H1 (cell line): ENCODE measurements at regions not wholly inside any gene's neighbourhood (a gene's known extent, or its start where the extent isn't known, plus 50 kb on each side); places are given as distances from the start of the nearest gene placed in this dataset.

Experiments used
- CTCF ChIA-PET: fragments of 300-600 bp; sonication (Branson Sonifier 250); formaldehyde crosslinking; loops from one replicate; lab custom pipeline; 2021; ENCODE audit not compliant: partially characterized antibody; lab: Charles Lee
- POLR2A ChIA-PET: fragments of 300-600 bp; sonication (Branson Sonifier 250); formaldehyde crosslinking; loops from one replicate; lab custom pipeline; 2021; ENCODE audit warnings: inconsistent platforms; ENCODE audit not compliant: partially characterized antibody; lab: Charles Lee
- DNase-seq, 2 experiments: peaks; one replicate each; pipeline versions ENCODE4 v3.0.0 to v3.0.0-alpha.2; 2010 to 2022; ENCODE audit warnings: low spot score in 2 of 2, low read depth in 1 of 2, mixed read lengths in 1 of 2
- FAIRE-seq: peaks from 2 replicates; lab custom pipeline; 2011; peaks lifted over from hg19 to GRCh38; lab: Jason Lieb, UNC
- H2AFZ ChIP-seq: 2 replicates; pipeline ENCODE4 v1.8.1; 2012; ENCODE audit warnings: low read length, inconsistent platforms
- H2AK5ac ChIP-seq: 2 replicates; pipeline ENCODE4 v1.6.1; 2013; ENCODE audit warnings: low read depth, low read length
- H2BK120ac ChIP-seq: replicated peaks from 2 replicates; pipeline ENCODE3; 2013; ENCODE audit warnings: low read depth, low read length, inconsistent platforms
- H2BK12ac ChIP-seq: 2 replicates; pipeline ENCODE4 v1.6.1; 2013; ENCODE audit warnings: low read depth, low read length
- H2BK15ac ChIP-seq: 2 replicates; pipeline ENCODE4 v1.6.1; 2013; ENCODE audit warnings: low read length
- H2BK20ac ChIP-seq: 2 replicates; pipeline ENCODE4 v1.6.1; 2013; ENCODE audit warnings: low read length
- H2BK5ac ChIP-seq: 2 replicates; pipeline ENCODE4 v1.6.1; 2013; ENCODE audit warnings: low read depth, low read length
- H3K14ac ChIP-seq: 2 replicates; pipeline ENCODE4 v1.6.1; 2013; ENCODE audit warnings: inconsistent platforms; ENCODE audit not compliant: insufficient read length
- H3K18ac ChIP-seq: 2 replicates; pipeline ENCODE4 v1.6.1; 2013; ENCODE audit warnings: low read length; ENCODE audit errors: extremely low read depth
- H3K23ac ChIP-seq: 2 replicates; pipeline ENCODE4 v1.6.1; 2013; ENCODE audit warnings: inconsistent platforms; ENCODE audit not compliant: insufficient read length
- H3K23me2 ChIP-seq: 2 replicates; pipeline ENCODE4 v1.6.1; 2013; ENCODE audit warnings: low read depth, low read length
- H3K27ac ChIP-seq: 2 replicates; pipeline ENCODE4 v1.6.1; 2011; ENCODE audit warnings: low read depth, low read length, inconsistent platforms
- H3K27me3 ChIP-seq, 4 experiments: replicated peaks in 1 of 4; 1 replicate in 1 of 4; 2 replicates in 3 of 4; pipeline versions ENCODE4 v1.6.1 to v1.8.1; 2011 to 2013; ENCODE audit warnings: low read length in 3 of 4, mild to moderate bottlenecking in 3 of 4, inconsistent platforms in 2 of 4, mixed read lengths in 2 of 4, moderate library complexity in 1 of 4; ENCODE audit not compliant: control insufficient read depth in 3 of 4, insufficient read depth in 3 of 4; ENCODE audit errors: extremely low read depth in 1 of 4
- H3K36me3 ChIP-seq, 4 experiments: 2 replicates each; pipeline versions ENCODE4 v1.6.1 to v1.8.1; 2011 to 2013; ENCODE audit warnings: mild to moderate bottlenecking in 4 of 4, low read length in 3 of 4, moderate library complexity in 2 of 4, control low read depth in 1 of 4, inconsistent platforms in 1 of 4; ENCODE audit not compliant: insufficient read depth in 4 of 4, control insufficient read depth in 2 of 4
- H3K4ac ChIP-seq: replicated peaks from 2 replicates; pipeline ENCODE3; 2013; ENCODE audit warnings: low read length, low read depth, mixed read lengths, inconsistent platforms; ENCODE audit not compliant: insufficient read length
- H3K4me1 ChIP-seq, 4 experiments: replicated peaks in 1 of 4; 1 replicate in 1 of 4; 2 replicates in 3 of 4; pipeline versions ENCODE4 v1.6.1 to v1.8.1; 2011 to 2013; ENCODE audit warnings: low read length in 3 of 4, inconsistent platforms in 2 of 4, mixed read lengths in 1 of 4; ENCODE audit not compliant: insufficient read depth in 4 of 4, control insufficient read depth in 3 of 4
- H3K4me2 ChIP-seq, 2 experiments: 2 replicates each; pipeline versions ENCODE4 v1.6.1 to v1.8.1; 2011 to 2013; ENCODE audit warnings: low read depth in 2 of 2, low read length in 2 of 2, control low read depth in 1 of 2, inconsistent platforms in 1 of 2, mild to moderate bottlenecking in 1 of 2; ENCODE audit not compliant: insufficient read depth in 1 of 2
- H3K4me3 ChIP-seq, 4 experiments: fragments of 200-600, 300-600 bp in 1 of 4; sonication (generic), shearing (Covaris generic), sonication (Bioruptor Twin) in 1 of 4; 2 replicates each; pipeline versions ENCODE4 v1.5.1 to v1.8.1; 2011 to 2016; ENCODE audit warnings: low read length in 4 of 4, low read depth in 3 of 4, control low read depth in 2 of 4, inconsistent platforms in 2 of 4, mild to moderate bottlenecking in 2 of 4, mixed read lengths in 1 of 4, moderate library complexity in 1 of 4; ENCODE audit not compliant: insufficient read depth in 2 of 4; ENCODE audit errors: extremely low read depth in 1 of 4
- H3K56ac ChIP-seq: replicated peaks from 2 replicates; pipeline ENCODE3; 2013; ENCODE audit warnings: low read depth, mild to moderate bottlenecking, mixed read lengths, low read length, inconsistent platforms; ENCODE audit not compliant: insufficient read length
- H3K79me1 ChIP-seq: 2 replicates; pipeline ENCODE4 v1.6.1; 2013; ENCODE audit warnings: low read depth, low read length, control low read depth
- H3K79me2 ChIP-seq, 2 experiments: 2 replicates each; pipeline versions ENCODE4 v1.6.1 to v1.8.1; 2012 to 2013; ENCODE audit warnings: low read length in 2 of 2, mild to moderate bottlenecking in 2 of 2, inconsistent platforms in 1 of 2; ENCODE audit not compliant: insufficient read depth in 2 of 2, control insufficient read depth in 1 of 2
- H3K9ac ChIP-seq, 4 experiments: replicated peaks in 1 of 4; 1 replicate in 1 of 4; 2 replicates in 3 of 4; pipeline versions ENCODE4 v1.6.1 to v1.8.1; 2011 to 2013; ENCODE audit warnings: low read depth in 3 of 4, low read length in 3 of 4, control low read depth in 2 of 4, mild to moderate bottlenecking in 2 of 4, moderate library complexity in 2 of 4, inconsistent platforms in 1 of 4; ENCODE audit errors: extremely low read depth in 1 of 4
- H3K9me3 ChIP-seq, 2 experiments: 2 replicates each; pipeline versions ENCODE4 v1.6.1 to v1.8.1; 2012 to 2013; ENCODE audit warnings: mild to moderate bottlenecking in 2 of 2, moderate library complexity in 2 of 2, control low read depth in 1 of 2, inconsistent platforms in 1 of 2, low read depth in 1 of 2, low read length in 1 of 2, mixed read lengths in 1 of 2; ENCODE audit not compliant: insufficient read depth in 2 of 2
- H4K20me1 ChIP-seq, 2 experiments: replicated peaks in 1 of 2; 2 replicates each; pipeline versions ENCODE3 to v1.8.1; 2011 to 2013; ENCODE audit warnings: inconsistent platforms in 2 of 2, low read length in 2 of 2, mild to moderate bottlenecking in 1 of 2; ENCODE audit not compliant: insufficient read depth in 2 of 2, control insufficient read depth in 1 of 2
- H4K5ac ChIP-seq: 2 replicates; pipeline ENCODE4 v1.6.1; 2013; ENCODE audit warnings: low read length, low read depth, mixed read lengths, inconsistent platforms; ENCODE audit not compliant: insufficient read length
- H4K8ac ChIP-seq: 2 replicates; pipeline ENCODE4 v1.8.0; 2013; ENCODE audit warnings: mild to moderate bottlenecking, moderate library complexity, low read length, inconsistent platforms; ENCODE audit not compliant: insufficient read depth; ENCODE audit errors: extremely low read depth
- H4K91ac ChIP-seq: replicated peaks from 2 replicates; pipeline ENCODE3; 2013; ENCODE audit warnings: low read length, mixed read lengths, inconsistent platforms; ENCODE audit not compliant: insufficient read length
- ATF2 ChIP-seq: IDR thresholded peaks from 2 replicates; pipeline ENCODE4 v1.6.1; 2012; ENCODE audit warnings: low read length, inconsistent platforms
- CHD1 ChIP-seq: IDR thresholded peaks from 2 replicates; pipeline ENCODE4 v1.6.1; 2012; ENCODE audit warnings: low read depth, low read length, improper control_type of control experiment
- GABPA ChIP-seq: IDR thresholded peaks from 2 replicates; pipeline ENCODE4 v1.6.1; 2011; ENCODE audit warnings: mild to moderate bottlenecking, low read length, moderate library complexity, borderline replicate concordance; ENCODE audit not compliant: insufficient read depth
- GTF2F1 ChIP-seq: IDR thresholded peaks from 2 replicates; pipeline ENCODE4 v1.6.1; 2012; ENCODE audit warnings: low read depth, low read length, improper control_type of control experiment, borderline replicate concordance
- JUN ChIP-seq: IDR thresholded peaks from 2 replicates; pipeline ENCODE4 v1.6.1; 2011; ENCODE audit warnings: low read depth, mild to moderate bottlenecking, improper control_type of control experiment, low read length
- KDM1A ChIP-seq: fragments of 200-600, 300-600 bp; sonication (generic); IDR thresholded peaks from 2 replicates; pipeline ENCODE4 v1.7.1; 2016; ENCODE audit warnings: mild to moderate bottlenecking, low read length, borderline replicate concordance
- KDM4A ChIP-seq: IDR thresholded peaks from one replicate; pipeline ENCODE4 v1.7.1; 2012; ENCODE audit warnings: low read depth, mild to moderate bottlenecking, moderate library complexity, low read length, inconsistent platforms; ENCODE audit not compliant: severe bottlenecking
- SIX5 ChIP-seq: IDR thresholded peaks from 2 replicates; pipeline ENCODE4 v1.6.1; 2011; ENCODE audit warnings: mild to moderate bottlenecking, low read depth, low read length
- SP1 ChIP-seq: IDR thresholded peaks from 2 replicates; pipeline ENCODE4 v1.6.1; 2011; ENCODE audit warnings: low read depth, low read length
- WGBS, 2 experiments: shearing (Covaris generic) in 1 of 2; methylation state at CpG; one replicate each; pipeline versions ENCODE4 v1.1.6 to v1.1.7; 2013 to 2015; ENCODE audit warnings: low lambda C conversion rate in 2 of 2, mixed read lengths in 2 of 2, inconsistent platforms in 1 of 2, low coverage in 1 of 2, missing lambda C conversion rate in 1 of 2; ENCODE audit not compliant: insufficient replicate concordance in 2 of 2, insufficient coverage in 1 of 2, insufficient read length in 1 of 2; ENCODE audit errors: extremely low coverage in 1 of 2, missing lambda C conversion rate in 1 of 2; 5-methylcytosine and 5-hydroxymethylcytosine counted together
- TF ChIP-seq, protein P1 (sequence below), 3 experiments: IDR thresholded peaks; 1 replicate in 2 of 3; 2 replicates in 1 of 3; pipeline versions ENCODE4 v1.5.1 to v1.6.1; 2011; ENCODE audit warnings: low read length in 3 of 3, mild to moderate bottlenecking in 3 of 3, inconsistent platforms in 2 of 3, low read depth in 1 of 3, moderate library complexity in 1 of 3; ENCODE audit not compliant: insufficient read depth in 1 of 3; ENCODE audit errors: control extremely low read depth in 1 of 3
- TF ChIP-seq, protein P2 (sequence below): IDR thresholded peaks from 2 replicates; pipeline ENCODE4 v1.6.1; 2012; ENCODE audit warnings: inconsistent platforms

DNA sequence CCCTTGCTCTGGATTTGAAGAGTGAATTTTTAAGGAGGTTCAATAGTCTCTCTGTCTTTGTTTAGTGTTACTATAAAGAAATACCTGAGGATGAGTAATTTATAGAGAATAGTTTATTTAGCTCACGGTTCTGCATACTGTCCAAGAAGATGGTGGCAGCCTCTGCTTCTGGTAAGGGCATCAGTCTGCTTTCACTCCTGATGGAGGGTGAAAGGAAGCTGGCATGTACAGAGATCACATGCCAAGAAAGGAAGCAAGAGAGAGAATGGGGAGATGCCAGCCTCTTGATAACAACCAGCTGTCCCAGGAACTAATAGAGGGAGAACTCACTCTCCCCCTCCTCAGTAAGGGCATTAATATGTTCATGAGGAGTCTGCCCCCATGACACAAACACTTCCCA lies 917.5 kb upstream of the GOT2 start:
- CTCF ChIA-PET, result no interaction called here
- no peak overlapping the region for H4K5ac ChIP-seq
- no peak overlapping the region for H2AFZ ChIP-seq
- no peak overlapping the region for H3K23ac ChIP-seq
- no peaks in the 10 kb centered on the region for H3K79me2 ChIP-seq
- H3K79me1 ChIP-seq, result no peaks in the 10 kb centered on the region
- H3K4ac ChIP-seq, result no peak overlapping the region
- no peak overlapping the region for H3K18ac ChIP-seq
- H2AK5ac ChIP-seq, result no peak overlapping the region
- peaks cover 0 to 8% of the 10 kb centered on the region in 2 experiments; a peak in 1 of 4 replicates for H3K9me3 ChIP-seq
- no peak overlapping the region for H3K14ac ChIP-seq
- 89% methylated on average over 1 of the region's 1 CpG; no CpG with 5 or more reads in 1 of the 2 experiments for WGBS, 2 experiments
- H3K23me2 ChIP-seq, result no peaks in the 10 kb centered on the region
- no peak overlapping the region for H2BK120ac ChIP-seq
- no peaks in the 10 kb centered on the region for H4K20me1 ChIP-seq
- no peaks in the 10 kb centered on the region for H3K4me1 ChIP-seq
- FAIRE-seq (no peak), DNase-seq (no peak)
- H2BK15ac ChIP-seq, result no peak overlapping the region
- H4K91ac ChIP-seq, result no peak overlapping the region
- no peak overlapping the region for H3K56ac ChIP-seq
- H4K8ac ChIP-seq, result no peak overlapping the region
- POLR2A ChIA-PET, result no interaction called here
- H2BK20ac ChIP-seq, result no peak overlapping the region
- H2BK12ac ChIP-seq, result no peak overlapping the region
- H2BK5ac ChIP-seq, result no peak overlapping the region
- no peaks in the 10 kb centered on the region for H3K36me3 ChIP-seq
- no peak overlapping the region for H3K4me3 ChIP-seq
- no peaks in the 10 kb centered on the region for H3K27me3 ChIP-seq
- H3K27ac ChIP-seq, result no peak overlapping the region
- no peak overlapping the region for H3K9ac ChIP-seq
- H3K4me2 ChIP-seq, result no peak overlapping the region
- no peak for TF ChIP-seq ATF2
- no peak for TF ChIP-seq JUN
- TF ChIP-seq GTF2F1, result no peak
- no peak for TF ChIP-seq GABPA
- TF ChIP-seq, protein P1, sequence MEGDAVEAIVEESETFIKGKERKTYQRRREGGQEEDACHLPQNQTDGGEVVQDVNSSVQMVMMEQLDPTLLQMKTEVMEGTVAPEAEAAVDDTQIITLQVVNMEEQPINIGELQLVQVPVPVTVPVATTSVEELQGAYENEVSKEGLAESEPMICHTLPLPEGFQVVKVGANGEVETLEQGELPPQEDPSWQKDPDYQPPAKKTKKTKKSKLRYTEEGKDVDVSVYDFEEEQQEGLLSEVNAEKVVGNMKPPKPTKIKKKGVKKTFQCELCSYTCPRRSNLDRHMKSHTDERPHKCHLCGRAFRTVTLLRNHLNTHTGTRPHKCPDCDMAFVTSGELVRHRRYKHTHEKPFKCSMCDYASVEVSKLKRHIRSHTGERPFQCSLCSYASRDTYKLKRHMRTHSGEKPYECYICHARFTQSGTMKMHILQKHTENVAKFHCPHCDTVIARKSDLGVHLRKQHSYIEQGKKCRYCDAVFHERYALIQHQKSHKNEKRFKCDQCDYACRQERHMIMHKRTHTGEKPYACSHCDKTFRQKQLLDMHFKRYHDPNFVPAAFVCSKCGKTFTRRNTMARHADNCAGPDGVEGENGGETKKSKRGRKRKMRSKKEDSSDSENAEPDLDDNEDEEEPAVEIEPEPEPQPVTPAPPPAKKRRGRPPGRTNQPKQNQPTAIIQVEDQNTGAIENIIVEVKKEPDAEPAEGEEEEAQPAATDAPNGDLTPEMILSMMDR (IDR thresholded peaks at IDR 0.05; ENCODE audit: control extremely low read depth in 1 of 3, insufficient read depth in 1 of 3, low read depth in 1 of 3, low read length in 3 of 3), result no peak
- no peak for TF ChIP-seq SIX5
- no peak for TF ChIP-seq KDM1A
- no peak for TF ChIP-seq KDM4A
- no peak for TF ChIP-seq CHD1
- TF ChIP-seq, protein P2, sequence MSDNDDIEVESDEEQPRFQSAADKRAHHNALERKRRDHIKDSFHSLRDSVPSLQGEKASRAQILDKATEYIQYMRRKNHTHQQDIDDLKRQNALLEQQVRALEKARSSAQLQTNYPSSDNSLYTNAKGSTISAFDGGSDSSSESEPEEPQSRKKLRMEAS, result no peak
- no peak for TF ChIP-seq SP1
